Naive thymus-derived CD4-positive, alpha-beta T cell (primary cell): ENCODE measurements at regions not wholly inside any gene's neighbourhood (a gene's known extent, or its start where the extent isn't known, plus 50 kb on each side); places are given as distances from the start of the nearest gene placed in this dataset.
A peak's percentile ranks its signal among the peaks of the same experiment; 100 is the strongest.

Source experiments
- ATAC-seq: fragments of 150-1000 bp; cut with Tn5 transposase; 2 replicates; pipeline ENCODE4 v1.10.0; 2021; ENCODE audit warnings: mild to moderate bottlenecking, moderate library complexity
- CTCF ChIA-PET: fragments of 350-600 bp; sonication (Branson Sonifier 250); formaldehyde crosslinking; loops from one replicate; lab custom pipeline; 2021; ENCODE audit warnings: antibody characterized with exemption; lab: Charles Lee
- POLR2A ChIA-PET: fragments of 350-600 bp; sonication (Branson Sonifier 250); formaldehyde crosslinking; loops from one replicate; lab custom pipeline; 2021; ENCODE audit warnings: antibody characterized with exemption, inconsistent platforms; lab: Charles Lee
- DNase-seq, 9 donors: peaks; one replicate each; pipeline versions ENCODE4 v3.0.0 to v3.0.0-alpha.2; 2020 to 2022; ENCODE audit warnings: mixed read lengths in 1 of 9
- H3K27ac ChIP-seq: one replicate; pipeline ENCODE4 v1.7.0; 2013; ENCODE audit warnings: mild to moderate bottlenecking, low read depth, low read length, moderate library complexity
- H3K27me3 ChIP-seq, 2 donors: one replicate each; pipeline ENCODE4 v1.7.0; 2013; ENCODE audit warnings: low read length in 2 of 2, mild to moderate bottlenecking in 2 of 2, moderate library complexity in 2 of 2; ENCODE audit not compliant: control insufficient read depth in 2 of 2, insufficient read depth in 2 of 2
- H3K36me3 ChIP-seq, 3 experiments: 1 replicate in 2 of 3; 2 replicates in 1 of 3; pipeline ENCODE4 v1.7.0; 2013; ENCODE audit warnings: low read length in 3 of 3, mild to moderate bottlenecking in 3 of 3, moderate library complexity in 1 of 3; ENCODE audit not compliant: insufficient read depth in 3 of 3, control insufficient read depth in 2 of 3
- H3K4me1 ChIP-seq, 2 donors: one replicate each; pipeline ENCODE4 v1.7.0; 2013; ENCODE audit warnings: low read length in 2 of 2, mild to moderate bottlenecking in 2 of 2, moderate library complexity in 1 of 2; ENCODE audit not compliant: control insufficient read depth in 2 of 2, insufficient read depth in 2 of 2
- H3K4me3 ChIP-seq: 2 replicates; pipeline ENCODE4 v1.7.0; 2013; ENCODE audit warnings: mild to moderate bottlenecking, low read length
- H3K9me3 ChIP-seq, 3 experiments: 1 replicate in 2 of 3; 2 replicates in 1 of 3; pipeline ENCODE4 v1.7.0; 2013; ENCODE audit warnings: low read length in 3 of 3; ENCODE audit not compliant: control insufficient read depth in 2 of 3
- H3K27ac Mint-ChIP-seq, 9 donors: one replicate each; pipeline ENCODE4 v1.8.0; 2020 to 2022; ENCODE audit warnings: mixed read lengths in 9 of 9, mild to moderate bottlenecking in 8 of 9, moderate library complexity in 5 of 9, inconsistent platforms in 2 of 9
- H3K27me3 Mint-ChIP-seq, 5 donors: one replicate each; pipeline ENCODE4 v1.8.0; 2021 to 2022; ENCODE audit warnings: mixed read lengths in 5 of 5, mild to moderate bottlenecking in 1 of 5
- H3K36me3 Mint-ChIP-seq, 5 donors: one replicate each; pipeline ENCODE4 v1.8.0; 2020 to 2022; ENCODE audit warnings: mixed read lengths in 5 of 5, mild to moderate bottlenecking in 3 of 5, inconsistent platforms in 1 of 5
- H3K4me1 Mint-ChIP-seq, 7 donors: one replicate each; pipeline ENCODE4 v1.8.0; 2020 to 2022; ENCODE audit warnings: mixed read lengths in 7 of 7, mild to moderate bottlenecking in 3 of 7, inconsistent platforms in 1 of 7
- H3K4me3 Mint-ChIP-seq, 10 donors: one replicate each; pipeline ENCODE4 v1.8.0; 2020 to 2022; ENCODE audit warnings: mild to moderate bottlenecking in 10 of 10, mixed read lengths in 10 of 10, moderate library complexity in 6 of 10, inconsistent platforms in 2 of 10
- H3K9me3 Mint-ChIP-seq, 11 donors: one replicate each; pipeline ENCODE4 v1.8.0; 2020 to 2022; ENCODE audit warnings: mixed read lengths in 11 of 11, mild to moderate bottlenecking in 4 of 11, inconsistent platforms in 1 of 11, moderate library complexity in 1 of 11
- intact Hi-C, 2 donors: fragments of 100-400 bp; cut with micrococcal nuclease; formaldehyde crosslinking; loops; one replicate each; pipeline ENCODE4 v1.15.1; 2023

DNA sequence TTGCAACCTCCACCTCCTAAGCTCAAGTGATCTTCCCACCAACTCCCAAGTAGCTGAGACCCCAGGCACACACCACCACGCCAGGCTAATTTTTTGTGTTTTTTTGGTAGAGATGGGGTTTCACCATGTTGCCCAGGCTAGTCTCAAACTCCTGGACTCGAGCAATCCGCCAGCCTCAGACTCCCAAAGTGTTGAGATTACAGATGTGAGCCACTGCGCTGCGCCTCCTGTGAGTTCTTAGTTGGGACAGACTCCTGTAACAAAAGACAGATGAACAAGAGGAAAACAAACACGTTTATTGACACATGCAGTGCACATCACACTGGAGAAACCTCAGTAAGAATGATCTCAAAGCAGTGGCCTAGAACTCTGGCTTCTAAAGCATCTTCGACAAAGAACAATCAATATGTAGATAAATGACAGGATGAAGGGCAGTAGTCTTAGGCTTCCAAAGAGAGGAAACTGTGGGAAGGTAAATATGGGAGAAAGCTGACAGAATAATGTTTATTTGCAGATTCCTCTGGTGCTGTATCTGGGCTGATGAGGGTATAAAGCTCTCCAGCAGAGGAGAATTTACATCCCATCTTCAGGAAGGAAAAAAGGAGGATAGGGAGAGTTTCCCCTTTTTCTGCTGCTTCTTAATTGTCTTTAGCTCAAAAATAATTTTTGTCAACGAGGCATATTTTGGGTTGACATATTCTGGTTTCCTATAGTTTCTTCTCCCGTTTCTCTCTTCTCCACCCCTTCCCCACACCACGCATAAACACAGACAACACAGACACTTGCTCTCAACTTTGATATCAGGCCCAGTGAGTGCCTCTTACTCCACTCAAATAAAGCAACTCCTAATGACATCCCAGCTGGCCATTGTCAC is 84.7 kb upstream of the TNFAIP3 start:
- Histone ChIP-seq H3K36me3 (no peaks in the 10 kb centered on the region), H3K4me1 (no peaks in the 10 kb centered on the region), H3K27me3 (no peaks in the 10 kb centered on the region), H3K27ac (no peak overlapping the region), H3K4me3 (no peak overlapping the region), H3K9me3 (no peaks in the 10 kb centered on the region)
- POLR2A ChIA-PET, result interaction anchor here (0.6 to 1.0 kb wide), 2 partner anchors 16 to 20 kb away, joined by 3 read pairs; no protein-coding TSS in a partner anchor
- intact Hi-C loops, result no loop called here
- peaks cover 0 to 4% (median 0%) of the 10 kb centered on the region in 5 donors for H3K36me3 Mint-ChIP-seq
- H3K27ac Mint-ChIP-seq, result peak overlapping the region in 4 of 9 donors; percentile 5 to 34 (median 18)
- peaks cover 0 to 3% (median 0%) of the 10 kb centered on the region in 5 donors for H3K27me3 Mint-ChIP-seq
- no peak overlapping the region for H3K4me3 Mint-ChIP-seq
- H3K9me3 Mint-ChIP-seq, result peaks cover 0 to under 1% (median 0%) of the 10 kb centered on the region in 11 donors
- DNase-seq (no peak), ATAC-seq (no peak)
- H3K4me1 Mint-ChIP-seq, result no peaks in the 10 kb centered on the region
- CTCF ChIA-PET, result interaction anchor here (0.6 kb wide), 1 partner anchor 115 kb away, joined by 5 read pairs; no protein-coding TSS in a partner anchor

DNA sequence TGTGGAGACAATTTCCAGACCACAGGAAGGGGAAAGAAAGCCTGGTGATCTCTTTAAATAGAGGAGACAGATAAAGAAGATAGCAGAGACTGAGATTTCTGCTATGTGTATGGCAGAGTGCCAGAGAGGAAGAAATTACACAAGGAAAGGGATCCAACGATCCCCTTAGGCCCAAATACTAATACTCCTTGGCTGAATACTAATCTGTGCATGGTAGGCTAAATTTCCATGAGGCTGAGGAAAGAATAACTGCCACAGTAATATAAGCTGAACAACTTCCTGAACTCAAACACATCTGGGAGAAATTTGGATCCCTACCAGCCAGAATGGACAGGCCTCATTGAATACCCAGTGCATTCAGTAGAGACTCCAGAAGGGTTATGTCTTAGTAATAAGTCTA is 83.3 kb upstream of the TNFAIP3 start:
- intact Hi-C loops, result no loop called here
- Mint-ChIP-seq H3K4me3 (no peak overlapping the region), H3K27ac (no peak overlapping the region), H3K4me1 (peaks cover 0 to 7% (median 0%) of the 10 kb centered on the region in 7 donors), H3K36me3 (peaks cover 0 to 4% (median 0%) of the 10 kb centered on the region in 5 donors), H3K27me3 (peaks cover 0 to 3% (median 0%) of the 10 kb centered on the region in 5 donors), H3K9me3 (no peaks in the 10 kb centered on the region)
- DNase-seq, result no peak
- H3K4me3 ChIP-seq, result no peak overlapping the region
- no peaks in the 10 kb centered on the region for H3K9me3 ChIP-seq
- H3K27me3 ChIP-seq, result no peaks in the 10 kb centered on the region
- no peak for ATAC-seq
- ChIA-PET CTCF (interaction anchor here (0.6 to 1.5 kb wide), 4 partner anchors 16 to 166 kb away, joined by 3 to 4 read pairs (median 4); partner anchors contain the start of gene TNFAIP3), POLR2A (interaction anchor here (1.0 kb wide), 1 partner anchor 18 kb away, joined by 3 read pairs; no protein-coding TSS in a partner anchor)
- no peaks in the 10 kb centered on the region for H3K36me3 ChIP-seq
- no peak overlapping the region for H3K27ac ChIP-seq
- no peaks in the 10 kb centered on the region for H3K4me1 ChIP-seq

GRCh38 chr6:137784583-137784982 is 82.5 kb upstream of the TNFAIP3 start:
- CTCF ChIA-PET, result interaction anchor here (1.4 to 1.5 kb wide), 2 partner anchors 15 to 83 kb away, joined by 3 to 4 read pairs; partner anchors contain the start of gene TNFAIP3
- no peaks in the 10 kb centered on the region for H3K36me3 ChIP-seq
- ATAC-seq (no peak), DNase-seq (no peak)
- POLR2A ChIA-PET, result no interaction called here
- peak overlapping the region in 1 of 9 donors; percentile 49 for H3K27ac Mint-ChIP-seq
- H3K27me3 ChIP-seq, result no peaks in the 10 kb centered on the region
- no peak overlapping the region for H3K4me3 Mint-ChIP-seq
- H3K9me3 Mint-ChIP-seq, result no peaks in the 10 kb centered on the region
- no peak overlapping the region for H3K4me3 ChIP-seq
- H3K36me3 Mint-ChIP-seq, result peaks cover 0 to 6% (median 0%) of the 10 kb centered on the region in 5 donors
- intact Hi-C loops, result no loop called here
- H3K27me3 Mint-ChIP-seq, result peaks cover 0 to 3% (median 0%) of the 10 kb centered on the region in 5 donors
- no peak overlapping the region for H3K27ac ChIP-seq
- peaks cover 0 to 10% (median 5%) of the 10 kb centered on the region in 7 donors for H3K4me1 Mint-ChIP-seq
- H3K9me3 ChIP-seq, result no peaks in the 10 kb centered on the region
- no peaks in the 10 kb centered on the region for H3K4me1 ChIP-seq

DNA sequence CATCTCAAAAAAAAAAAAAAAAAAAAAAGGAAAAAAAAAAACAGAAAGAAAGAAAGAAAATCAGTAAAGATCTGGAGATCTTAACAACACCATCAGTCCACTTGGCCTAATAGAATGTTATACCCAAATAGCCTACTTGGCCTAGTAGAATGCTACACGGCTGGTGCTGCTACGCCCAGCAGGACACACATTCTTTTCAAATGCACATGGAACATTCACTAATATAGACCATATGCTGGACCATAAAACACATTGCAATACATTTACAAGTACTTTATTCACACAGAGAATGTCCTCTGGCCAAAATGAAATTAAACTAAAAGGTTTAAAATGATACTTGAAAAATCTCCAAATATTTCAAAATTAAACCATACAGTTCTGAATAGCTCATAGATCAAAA is 80.0 kb upstream of the TNFAIP3 start:
- Mint-ChIP-seq H3K27me3 (no peaks in the 10 kb centered on the region), H3K4me1 (peaks cover 13 to 34% (median 25%) of the 10 kb centered on the region in 7 donors), H3K36me3 (peaks cover 0 to 8% (median 0%) of the 10 kb centered on the region in 5 donors), H3K9me3 (peaks cover 0 to 2% (median 0%) of the 10 kb centered on the region in 11 donors), H3K27ac (no peak overlapping the region), H3K4me3 (no peak overlapping the region)
- no peaks in the 10 kb centered on the region for H3K9me3 ChIP-seq
- ChIA-PET POLR2A (no interaction called here), CTCF (no interaction called here)
- H3K4me3 ChIP-seq, result no peak overlapping the region
- no peaks in the 10 kb centered on the region for H3K27me3 ChIP-seq
- DNase-seq, result no peak
- no peaks in the 10 kb centered on the region for H3K36me3 ChIP-seq
- no peak overlapping the region for H3K27ac ChIP-seq
- no peak for ATAC-seq
- intact Hi-C loops, result no loop called here
- peaks cover 0 to 15% of the 10 kb centered on the region in 2 donors for H3K4me1 ChIP-seq

DNA sequence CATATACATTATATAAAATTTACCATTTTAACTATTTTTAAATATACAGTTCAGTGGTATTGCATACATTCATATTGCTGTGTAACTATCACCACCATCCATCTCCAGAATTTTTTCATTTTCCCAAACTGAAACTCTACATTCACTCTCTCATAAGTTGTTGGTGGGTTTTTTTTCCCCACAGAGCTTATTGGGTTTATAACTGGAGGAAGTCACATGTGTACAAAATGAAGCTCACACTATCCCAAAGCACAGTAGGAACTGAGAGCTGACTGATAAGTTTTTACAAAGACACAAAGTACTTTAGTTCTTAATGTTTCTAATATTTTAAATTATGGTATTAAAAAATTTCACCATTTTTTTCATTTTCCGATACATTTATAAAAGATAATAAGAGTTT is 78.8 kb upstream of the TNFAIP3 start:
- no peak overlapping the region for H3K4me3 Mint-ChIP-seq
- DNase-seq, result no peak
- peaks cover 13 to 40% (median 26%) of the 10 kb centered on the region in 7 donors for H3K4me1 Mint-ChIP-seq
- peaks cover 0 to 8% (median 0%) of the 10 kb centered on the region in 5 donors for H3K36me3 Mint-ChIP-seq
- Histone ChIP-seq H3K36me3 (no peaks in the 10 kb centered on the region), H3K4me3 (no peak overlapping the region), H3K9me3 (no peaks in the 10 kb centered on the region), H3K27me3 (no peaks in the 10 kb centered on the region), H3K27ac (no peak overlapping the region), H3K4me1 (peaks cover 0 to 15% of the 10 kb centered on the region in 2 donors)
- intact Hi-C loops, result no loop called here
- no peak overlapping the region for H3K27ac Mint-ChIP-seq
- ATAC-seq, result no peak
- H3K9me3 Mint-ChIP-seq, result peaks cover 0 to 2% (median 0%) of the 10 kb centered on the region in 11 donors
- ChIA-PET CTCF (interaction anchor here (2.1 kb wide), 1 partner anchor 11 kb away, joined by 5 read pairs; no protein-coding TSS in a partner anchor), POLR2A (interaction anchor here (1.2 kb wide), 1 partner anchor 79 kb away, joined by 3 read pairs; no protein-coding TSS in a partner anchor)
- H3K27me3 Mint-ChIP-seq, result no peaks in the 10 kb centered on the region

- Histone ChIP-seq H3K4me1 (peaks cover 7 to 28% of the 10 kb centered on the region in 2 donors), H3K9me3 (no peaks in the 10 kb centered on the region), H3K27ac (no peak overlapping the region), H3K4me3 (no peak overlapping the region), H3K36me3 (no peaks in the 10 kb centered on the region), H3K27me3 (no peaks in the 10 kb centered on the region)
- peaks cover 0 to 2% (median 0%) of the 10 kb centered on the region in 11 donors for H3K9me3 Mint-ChIP-seq
- ATAC-seq, result no peak
- intact Hi-C loops, result loop anchor here in 1 of 2 donors (1.0 to 10.0 kb wide), 6 partner anchors 23 to 183 kb away; partner anchors contain the start of gene TNFAIP3
- peak in 1 of 9 donors; percentile 26 for DNase-seq
- peak overlapping the region in 1 of 10 donors; percentile 45 for H3K4me3 Mint-ChIP-seq
- H3K36me3 Mint-ChIP-seq, result peaks cover 0 to 4% (median 0%) of the 10 kb centered on the region in 5 donors
- peaks cover 27 to 65% (median 50%) of the 10 kb centered on the region in 7 donors for H3K4me1 Mint-ChIP-seq
- ChIA-PET POLR2A (interaction anchor here (1.1 to 1.5 kb wide), 2 partner anchors 24 to 76 kb away, joined by 3 to 4 read pairs; no protein-coding TSS in a partner anchor), CTCF (interaction anchor here (0.8 to 1.4 kb wide), 4 partner anchors 8 to 76 kb away, joined by 3 to 5 read pairs (median 4); partner anchors contain the start of gene TNFAIP3)
- H3K27me3 Mint-ChIP-seq, result no peaks in the 10 kb centered on the region
- H3K27ac Mint-ChIP-seq, result peak overlapping the region in 8 of 9 donors; percentile 1 to 79 (median 36)
Observed at GRCh38 chr6:137791281-137792159, 75.5 kb upstream of the TNFAIP3 start.
